H1 (cell line): ENCODE measurements at regions not wholly inside any gene's neighbourhood (a gene's known extent, or its start where the extent isn't known, plus 50 kb on each side); places are given as distances from the start of the nearest gene placed in this dataset.
"Not testable (repeated sequence)": the region's sequence is repeated elsewhere in the genome, so short reads cannot be mapped to it uniquely, and the experiment has no call there.

Experiments
- JUND ChIP-seq: IDR thresholded peaks from 2 replicates; pipeline ENCODE4 v1.6.1; 2011; ENCODE audit warnings: mild to moderate bottlenecking, improper control_type of control experiment, low read length
- ZNF274 ChIP-seq: IDR thresholded peaks from 2 replicates; pipeline ENCODE4 v1.7.0; 2012; ENCODE audit warnings: low read length, borderline replicate concordance; ENCODE audit errors: extremely low read depth

GRCh38 chr14:43127874-43128273 lies 1379.2 kb downstream of the FSCB start:
- not testable (repeated sequence) for TF ChIP-seq JUND, ZNF274
